HEK293 (cell line): ENCODE measurements at regions not wholly inside any gene's neighbourhood (a gene's known extent, or its start where the extent isn't known, plus 50 kb on each side); places are given as distances from the start of the nearest gene placed in this dataset.

Experiments used
- CTCF ChIA-PET: fragments of 350-600 bp; formaldehyde crosslinking; extraction: SDS; loops from one replicate; lab custom pipeline; 2021; ENCODE audit warnings: antibody characterized with exemption; lab: Yijun Ruan, JAX
- POLR2A ChIA-PET: fragments of 300-600 bp; formaldehyde crosslinking; extraction: SDS; loops from one replicate; lab custom pipeline; 2020; ENCODE audit warnings: antibody characterized with exemption, inconsistent platforms; lab: Yijun Ruan, JAX
- H3K27ac ChIP-seq: fragments of 200-500 bp; sonication (Bioruptor generic); 2 replicates; pipeline ENCODE4 v1.5.1; 2014; ENCODE audit warnings: low read depth, low read length, control low read depth, inconsistent platforms; ENCODE audit errors: extremely low read depth
- H3K36me3 ChIP-seq, 2 experiments: fragments of 200-500 bp in 1 of 2; sonication (Bioruptor generic) in 1 of 2; 1 replicate in 1 of 2; 2 replicates in 1 of 2; pipeline ENCODE4 v1.5.1; 2014 to 2017; ENCODE audit warnings: inconsistent platforms in 2 of 2, low read length in 2 of 2; ENCODE audit not compliant: control insufficient read depth in 2 of 2, insufficient read depth in 1 of 2
- H3K4me1 ChIP-seq: fragments of 200-500 bp; sonication (Bioruptor generic); 2 replicates; pipeline ENCODE4 v1.5.1; 2014; ENCODE audit warnings: mild to moderate bottlenecking, low read length, inconsistent platforms; ENCODE audit not compliant: control insufficient read depth, insufficient read depth
- H3K4me3 ChIP-seq: 2 replicates; pipeline ENCODE4 v1.5.1; 2011; ENCODE audit warnings: low read depth, mild to moderate bottlenecking, control low read depth, low read length, moderate library complexity
- H3K9me3 ChIP-seq: fragments of 200-500 bp; sonication (Bioruptor generic); 2 replicates; pipeline ENCODE4 v1.5.1; 2014; ENCODE audit warnings: low read depth, low read length, inconsistent platforms; ENCODE audit not compliant: control insufficient read depth, insufficient read depth
- BCL11B ChIP-seq: fragments of 450-650 bp; formaldehyde crosslinking; IDR thresholded peaks from 2 replicates; pipeline ENCODE4 v1.5.1; 2016; ENCODE audit warnings: low read depth, missing biosample characterization, missing genetic modification characterization
- FEZF1 ChIP-seq: fragments of 450-650 bp; formaldehyde crosslinking; IDR thresholded peaks from 2 replicates; pipeline ENCODE4 v1.5.1; 2016; ENCODE audit warnings: missing biosample characterization, missing genetic modification characterization
- GLI2 ChIP-seq: fragments of 450-650 bp; formaldehyde crosslinking; IDR thresholded peaks from 2 replicates; pipeline ENCODE4; 2017; ENCODE audit warnings: missing biosample characterization, missing genetic modification characterization, low read depth, borderline replicate concordance
- GLIS2 ChIP-seq: fragments of 450-650 bp; formaldehyde crosslinking; IDR thresholded peaks from 2 replicates; pipeline ENCODE4 v1.5.1; 2016; ENCODE audit warnings: missing biosample characterization, missing genetic modification characterization
- KLF7 ChIP-seq: fragments of 450-650 bp; formaldehyde crosslinking; IDR thresholded peaks from 2 replicates; pipeline ENCODE4 v1.5.1; 2016; ENCODE audit warnings: missing biosample characterization, missing genetic modification characterization, borderline replicate concordance
- MEIS1 ChIP-seq: sonication (generic); formaldehyde crosslinking; IDR thresholded peaks from 2 replicates; pipeline ENCODE4 v1.8.1; 2022; ENCODE audit warnings: missing genetic modification reagents, mild to moderate bottlenecking, borderline replicate concordance
- MZF1 ChIP-seq: fragments of 450-650 bp; formaldehyde crosslinking; IDR thresholded peaks from 2 replicates; pipeline ENCODE4 v1.5.1; 2017; ENCODE audit warnings: missing biosample characterization, missing genetic modification characterization, borderline replicate concordance
- RBAK ChIP-seq: fragments of 450-650 bp; formaldehyde crosslinking; IDR thresholded peaks from 2 replicates; pipeline ENCODE4 v1.5.1; 2016; ENCODE audit warnings: missing biosample characterization, missing genetic modification characterization
- REPIN1 ChIP-seq: fragments of 450-650 bp; formaldehyde crosslinking; IDR thresholded peaks from 2 replicates; pipeline ENCODE4 v1.5.1; 2017; ENCODE audit warnings: missing biosample characterization, missing genetic modification characterization, low read depth
- ZBTB1 ChIP-seq: fragments of 450-650 bp; formaldehyde crosslinking; IDR thresholded peaks from 2 replicates; pipeline ENCODE4 v1.5.1; 2016; ENCODE audit warnings: missing biosample characterization, missing genetic modification characterization
- ZBTB21 ChIP-seq: fragments of 450-650 bp; formaldehyde crosslinking; IDR thresholded peaks from 2 replicates; pipeline ENCODE4 v1.5.1; 2017; ENCODE audit warnings: missing biosample characterization, missing genetic modification characterization
- ZEB2 ChIP-seq: fragments of 450-650 bp; formaldehyde crosslinking; IDR thresholded peaks from 2 replicates; pipeline ENCODE4 v1.5.1; 2016; ENCODE audit warnings: missing biosample characterization, missing genetic modification characterization
- ZFHX2 ChIP-seq: fragments of 450-650 bp; formaldehyde crosslinking; conservative IDR thresholded peaks from 2 replicates; pipeline ENCODE4 v1.5.1; 2016; ENCODE audit warnings: missing biosample characterization, missing genetic modification characterization
- ZNF114 ChIP-seq: fragments of 450-650 bp; formaldehyde crosslinking; IDR thresholded peaks from 2 replicates; pipeline ENCODE4 v1.5.0; 2017; ENCODE audit warnings: missing biosample characterization, missing genetic modification characterization
- ZNF202 ChIP-seq: fragments of 450-650 bp; formaldehyde crosslinking; IDR thresholded peaks from 2 replicates; pipeline ENCODE4 v1.5.1; 2016; ENCODE audit warnings: missing biosample characterization, missing genetic modification characterization, borderline replicate concordance
- ZNF302 ChIP-seq: fragments of 450-650 bp; formaldehyde crosslinking; IDR thresholded peaks from 2 replicates; pipeline ENCODE4 v1.5.1; 2016; ENCODE audit warnings: missing biosample characterization, missing genetic modification characterization, low read depth
- ZNF416 ChIP-seq: fragments of 450-650 bp; formaldehyde crosslinking; IDR thresholded peaks from 2 replicates; pipeline ENCODE4 v1.5.1; 2016; ENCODE audit warnings: missing biosample characterization, missing genetic modification characterization
- ZNF544 ChIP-seq: fragments of 450-650 bp; formaldehyde crosslinking; IDR thresholded peaks from 2 replicates; pipeline ENCODE4 v1.5.0; 2017; ENCODE audit warnings: missing biosample characterization, missing genetic modification characterization
- ZNF548 ChIP-seq: fragments of 450-650 bp; formaldehyde crosslinking; IDR thresholded peaks from 2 replicates; pipeline ENCODE4 v1.5.1; 2016; ENCODE audit warnings: missing biosample characterization, missing genetic modification characterization
- ZNF660 ChIP-seq: fragments of 450-650 bp; IDR thresholded peaks from 2 replicates; pipeline ENCODE4 v1.5.1; 2018; ENCODE audit warnings: missing biosample characterization, mild to moderate bottlenecking, missing genetic modification characterization
- ZNF777 ChIP-seq: fragments of 450-650 bp; formaldehyde crosslinking; IDR thresholded peaks from 2 replicates; pipeline ENCODE4 v1.5.1; 2017; ENCODE audit warnings: missing biosample characterization, missing genetic modification characterization, borderline replicate concordance
- ZNF791 ChIP-seq: fragments of 450-650 bp; formaldehyde crosslinking; IDR thresholded peaks from 2 replicates; pipeline ENCODE4 v1.5.1; 2016; ENCODE audit warnings: missing biosample characterization, missing genetic modification characterization
- ZNF792 ChIP-seq: fragments of 450-650 bp; formaldehyde crosslinking; IDR thresholded peaks from 2 replicates; pipeline ENCODE4 v1.5.1; 2016; ENCODE audit warnings: missing biosample characterization, missing genetic modification characterization
- ZSCAN23 ChIP-seq: fragments of 450-650 bp; formaldehyde crosslinking; IDR thresholded peaks from 2 replicates; pipeline ENCODE4 v1.5.1; 2016; ENCODE audit warnings: missing biosample characterization, missing genetic modification characterization
- TF ChIP-seq, protein P1 (sequence below): fragments of 450-650 bp; formaldehyde crosslinking; optimal IDR thresholded peaks from 2 replicates; pipeline ENCODE3; 2016; ENCODE audit warnings: missing biosample characterization, mild to moderate bottlenecking, missing genetic modification characterization
- TF ChIP-seq, protein P2 (sequence below): fragments of 450-650 bp; formaldehyde crosslinking; IDR thresholded peaks from 2 replicates; pipeline ENCODE4 v1.5.1; 2016; ENCODE audit warnings: missing biosample characterization, missing genetic modification characterization
- TF ChIP-seq, protein P3 (sequence below): fragments of 450-650 bp; formaldehyde crosslinking; IDR thresholded peaks from 2 replicates; pipeline ENCODE4 v1.5.1; 2016; ENCODE audit warnings: missing biosample characterization, missing genetic modification characterization

DNA sequence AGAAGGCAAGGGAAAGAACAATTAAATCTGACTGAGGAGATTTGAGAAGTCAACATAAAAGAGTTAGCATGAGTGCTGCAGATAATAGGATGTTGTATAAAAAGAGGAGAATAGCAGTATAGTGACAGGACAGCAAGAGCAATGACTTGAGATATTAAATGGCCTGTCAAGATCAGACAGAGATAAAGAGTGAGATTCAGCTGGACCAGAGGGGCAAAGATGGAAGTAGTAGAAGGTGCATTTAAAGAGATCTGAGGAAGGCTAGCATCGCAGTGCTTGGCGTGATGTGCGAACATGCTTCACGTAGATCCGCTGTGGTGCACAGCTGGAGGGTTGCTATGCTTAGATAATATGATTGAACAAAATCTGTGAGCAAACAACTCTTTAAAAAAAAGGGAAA is 1422.6 kb upstream of the CDH8 start (continued):
- TF ChIP-seq, protein P1, sequence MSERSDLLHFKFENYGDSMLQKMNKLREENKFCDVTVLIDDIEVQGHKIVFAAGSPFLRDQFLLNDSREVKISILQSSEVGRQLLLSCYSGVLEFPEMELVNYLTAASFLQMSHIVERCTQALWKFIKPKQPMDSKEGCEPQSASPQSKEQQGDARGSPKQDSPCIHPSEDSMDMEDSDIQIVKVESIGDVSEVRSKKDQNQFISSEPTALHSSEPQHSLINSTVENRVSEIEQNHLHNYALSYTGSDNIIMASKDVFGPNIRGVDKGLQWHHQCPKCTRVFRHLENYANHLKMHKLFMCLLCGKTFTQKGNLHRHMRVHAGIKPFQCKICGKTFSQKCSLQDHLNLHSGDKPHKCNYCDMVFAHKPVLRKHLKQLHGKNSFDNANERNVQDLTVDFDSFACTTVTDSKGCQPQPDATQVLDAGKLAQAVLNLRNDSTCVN (tag by site-specific recombination): no peak
- TF ChIP-seq ZEB2 (no peak), REPIN1 (no peak), ZNF302 (tag by site-specific recombination) (no peak)

DNA sequence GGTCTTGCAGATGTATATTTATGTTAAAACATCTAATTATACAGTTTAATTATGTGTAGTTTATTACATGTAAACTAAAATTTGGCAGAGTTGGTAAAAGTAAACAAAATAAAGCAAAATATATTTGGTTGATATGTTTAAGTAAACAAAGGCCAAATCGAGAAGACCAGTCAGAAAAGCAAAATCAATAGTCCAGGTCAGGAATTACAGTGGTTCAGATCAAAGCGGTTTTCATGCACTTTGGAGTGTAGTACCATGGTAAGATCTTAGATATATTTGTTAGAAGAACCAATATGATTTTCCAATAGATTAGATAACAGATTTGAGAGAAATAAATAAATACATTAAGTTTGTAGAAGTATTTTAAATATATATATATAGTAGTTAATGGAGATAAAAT is 1421.6 kb upstream of the CDH8 start:
- CTCF ChIA-PET: no interaction called here
- H3K27ac ChIP-seq: no peak overlapping the region
- POLR2A ChIA-PET: no interaction called here

DNA sequence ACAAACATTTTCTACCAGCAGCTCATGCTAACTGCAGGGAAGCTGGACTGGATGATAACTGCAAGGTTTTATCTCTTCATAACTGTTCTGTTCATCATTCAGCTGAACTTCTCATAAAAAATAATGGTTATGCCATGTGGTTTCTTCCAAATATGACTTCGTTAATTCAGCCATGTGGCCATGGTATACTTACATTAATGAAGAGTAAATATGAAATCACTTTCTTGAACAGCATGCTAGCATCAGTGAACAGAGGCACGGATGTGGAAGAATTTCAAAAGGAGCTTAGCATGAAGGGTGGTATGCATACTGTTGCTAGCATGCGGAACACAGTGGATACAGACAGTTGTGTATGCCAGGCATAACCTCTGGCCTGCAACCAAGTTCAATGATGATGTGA is 1417.0 kb upstream of the CDH8 start:
- CTCF ChIA-PET: interaction anchor here (0.6 to 0.8 kb wide), 2 partner anchors 8 to 111 kb away, joined by 3 read pairs; no protein-coding TSS in a partner anchor
- H3K4me3 ChIP-seq: no peak overlapping the region
- H3K9me3 ChIP-seq: no peaks in the 10 kb centered on the region
- POLR2A ChIA-PET: no interaction called here
- H3K4me1 ChIP-seq: no peaks in the 10 kb centered on the region
- no peak overlapping the region for H3K27ac ChIP-seq
- TF ChIP-seq ZNF416 (tag by site-specific recombination): no peak
- TF ChIP-seq GLI2 (tag by site-specific recombination): no peak
- H3K36me3 ChIP-seq: no peaks in the 10 kb centered on the region

More for the DNA sequence above, 1421.6 kb upstream of the CDH8 start:
- no peaks in the 10 kb centered on the region for H3K36me3 ChIP-seq
- H3K4me3 ChIP-seq: no peak overlapping the region
- H3K9me3 ChIP-seq: no peaks in the 10 kb centered on the region
- TF ChIP-seq REPIN1: no peak
- no peak for TF ChIP-seq ZBTB21 (tag by site-specific recombination)
- TF ChIP-seq ZNF792 (tag by site-specific recombination): no peak
- TF ChIP-seq ZBTB1: no peak
- TF ChIP-seq ZNF777 (tag by site-specific recombination): no peak
- TF ChIP-seq, protein P2, sequence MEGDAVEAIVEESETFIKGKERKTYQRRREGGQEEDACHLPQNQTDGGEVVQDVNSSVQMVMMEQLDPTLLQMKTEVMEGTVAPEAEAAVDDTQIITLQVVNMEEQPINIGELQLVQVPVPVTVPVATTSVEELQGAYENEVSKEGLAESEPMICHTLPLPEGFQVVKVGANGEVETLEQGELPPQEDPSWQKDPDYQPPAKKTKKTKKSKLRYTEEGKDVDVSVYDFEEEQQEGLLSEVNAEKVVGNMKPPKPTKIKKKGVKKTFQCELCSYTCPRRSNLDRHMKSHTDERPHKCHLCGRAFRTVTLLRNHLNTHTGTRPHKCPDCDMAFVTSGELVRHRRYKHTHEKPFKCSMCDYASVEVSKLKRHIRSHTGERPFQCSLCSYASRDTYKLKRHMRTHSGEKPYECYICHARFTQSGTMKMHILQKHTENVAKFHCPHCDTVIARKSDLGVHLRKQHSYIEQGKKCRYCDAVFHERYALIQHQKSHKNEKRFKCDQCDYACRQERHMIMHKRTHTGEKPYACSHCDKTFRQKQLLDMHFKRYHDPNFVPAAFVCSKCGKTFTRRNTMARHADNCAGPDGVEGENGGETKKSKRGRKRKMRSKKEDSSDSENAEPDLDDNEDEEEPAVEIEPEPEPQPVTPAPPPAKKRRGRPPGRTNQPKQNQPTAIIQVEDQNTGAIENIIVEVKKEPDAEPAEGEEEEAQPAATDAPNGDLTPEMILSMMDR (tag by site-specific recombination): no peak
- TF ChIP-seq, protein P3, sequence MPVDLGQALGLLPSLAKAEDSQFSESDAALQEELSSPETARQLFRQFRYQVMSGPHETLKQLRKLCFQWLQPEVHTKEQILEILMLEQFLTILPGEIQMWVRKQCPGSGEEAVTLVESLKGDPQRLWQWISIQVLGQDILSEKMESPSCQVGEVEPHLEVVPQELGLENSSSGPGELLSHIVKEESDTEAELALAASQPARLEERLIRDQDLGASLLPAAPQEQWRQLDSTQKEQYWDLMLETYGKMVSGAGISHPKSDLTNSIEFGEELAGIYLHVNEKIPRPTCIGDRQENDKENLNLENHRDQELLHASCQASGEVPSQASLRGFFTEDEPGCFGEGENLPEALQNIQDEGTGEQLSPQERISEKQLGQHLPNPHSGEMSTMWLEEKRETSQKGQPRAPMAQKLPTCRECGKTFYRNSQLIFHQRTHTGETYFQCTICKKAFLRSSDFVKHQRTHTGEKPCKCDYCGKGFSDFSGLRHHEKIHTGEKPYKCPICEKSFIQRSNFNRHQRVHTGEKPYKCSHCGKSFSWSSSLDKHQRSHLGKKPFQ (tag by site-specific recombination): no peak
- TF ChIP-seq RBAK (tag by site-specific recombination): no peak
- TF ChIP-seq GLIS2 (tag by site-specific recombination): no peak
- TF ChIP-seq BCL11B (tag by site-specific recombination): no peak
- TF ChIP-seq ZNF660: no peak
- H3K4me1 ChIP-seq: no peaks in the 10 kb centered on the region

DNA sequence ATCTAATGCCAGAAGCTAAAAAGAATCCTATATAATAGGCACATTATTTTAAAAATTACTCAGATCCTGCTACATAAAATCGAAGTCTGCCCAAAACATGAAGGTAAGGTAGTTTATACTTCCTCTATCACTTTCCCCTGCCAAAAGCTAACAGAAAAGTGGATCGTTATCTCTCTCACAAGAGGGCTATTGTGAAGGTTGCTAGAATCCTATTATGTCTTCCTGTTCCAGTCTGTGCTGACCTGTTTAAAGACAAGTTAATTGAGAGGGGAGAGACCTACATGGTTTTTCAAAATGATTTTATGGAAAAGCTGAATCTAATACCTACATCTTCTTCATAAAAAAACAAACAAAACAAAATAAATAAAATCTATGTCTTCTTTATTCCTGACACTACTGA is 1410.9 kb upstream of the CDH8 start:
- CTCF ChIA-PET: no interaction called here
- H3K36me3 ChIP-seq: no peaks in the 10 kb centered on the region
- H3K4me3 ChIP-seq: no peak overlapping the region
- TF ChIP-seq KLF7 (tag by site-specific recombination): no peak
- TF ChIP-seq ZNF114: no peak
- no peak for TF ChIP-seq ZNF544
- TF ChIP-seq ZNF548 (tag by site-specific recombination): no peak
- no peak for TF ChIP-seq FEZF1 (tag by site-specific recombination)
- no peak for TF ChIP-seq ZNF202 (tag by site-specific recombination)
- no peak for TF ChIP-seq MEIS1 (CRISPR knock-in tag)
- no peak for TF ChIP-seq ZFHX2 (tag by site-specific recombination)
- no peak for TF ChIP-seq ZNF791 (tag by site-specific recombination)
- TF ChIP-seq REPIN1: no peak
- no peak for TF ChIP-seq MZF1 (tag by site-specific recombination)
- TF ChIP-seq ZSCAN23: no peak
- H3K9me3 ChIP-seq: no peaks in the 10 kb centered on the region
- POLR2A ChIA-PET: no interaction called here
- no peak overlapping the region for H3K27ac ChIP-seq
- no peaks in the 10 kb centered on the region for H3K4me1 ChIP-seq
